GM19238 (cell line): ENCODE measurements at regions not wholly inside any gene's neighbourhood (a gene's known extent, or its start where the extent isn't known, plus 50 kb on each side); places are given as distances from the start of the nearest gene placed in this dataset.

Experiments
- DNase-seq: peaks from one replicate; pipeline ENCODE4 v3.0.0; 2011; ENCODE audit warnings: low spot score; ENCODE audit not compliant: insufficient read length

DNA sequence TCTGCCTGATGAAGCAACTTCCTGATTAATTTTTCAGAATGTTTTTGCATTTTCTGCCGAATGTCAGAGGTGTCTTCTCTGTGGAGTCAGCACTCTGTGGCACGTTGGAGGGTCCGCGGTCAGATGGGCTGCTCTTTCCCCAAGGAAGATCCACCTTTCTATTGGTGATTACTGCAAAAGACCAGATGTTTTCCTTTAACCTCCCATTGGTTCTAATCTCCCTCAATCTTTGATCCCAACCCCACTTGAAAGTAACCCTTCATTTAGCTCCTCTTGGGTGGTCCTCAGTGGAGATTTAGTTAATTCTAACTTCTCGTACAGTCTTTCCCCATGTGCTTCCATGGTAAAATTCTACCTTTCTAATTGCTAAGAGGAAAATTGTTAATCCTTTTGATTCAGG, 397.7 kb upstream of the DDHD1 start:
- DNase-seq = no peak

- DNase-seq = no peak
These were observed 396.8 kb upstream of the DDHD1 start for GRCh38 chr14:53549956-53550355.

- no peak for DNase-seq
These were observed 394.5 kb upstream of the DDHD1 start for GRCh38 chr14:53547593-53547992.

GRCh38 chr14:53545217-53545616, 392.1 kb upstream of the DDHD1 start:
- DNase-seq = peak; percentile 8

GRCh38 chr14:53542732-53543131, 389.6 kb upstream of the DDHD1 start:
- DNase-seq = no peak

DNA sequence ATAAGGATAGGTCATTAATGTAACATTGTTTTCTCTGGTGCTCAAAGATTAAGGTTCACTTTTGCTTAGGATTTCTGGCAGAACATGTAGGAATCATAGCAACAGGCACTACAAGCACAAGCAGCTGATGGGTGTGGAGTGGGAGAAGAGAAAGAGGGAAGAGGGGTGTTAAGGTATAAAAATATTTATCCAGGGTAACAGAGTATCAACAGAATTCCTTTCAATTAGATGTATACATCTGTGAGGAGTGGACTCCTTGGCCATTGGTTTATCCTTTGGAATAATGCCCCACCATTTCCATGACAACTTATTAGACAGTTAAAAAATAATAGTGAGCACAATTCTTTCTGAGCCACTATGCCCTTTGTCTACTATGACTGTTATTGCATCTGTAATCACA, 388.3 kb upstream of the DDHD1 start:
- DNase-seq = no peak

- peak; percentile 33 for DNase-seq
These were observed 386.5 kb upstream of the DDHD1 start for GRCh38 chr14:53539489-53540126.

DNA sequence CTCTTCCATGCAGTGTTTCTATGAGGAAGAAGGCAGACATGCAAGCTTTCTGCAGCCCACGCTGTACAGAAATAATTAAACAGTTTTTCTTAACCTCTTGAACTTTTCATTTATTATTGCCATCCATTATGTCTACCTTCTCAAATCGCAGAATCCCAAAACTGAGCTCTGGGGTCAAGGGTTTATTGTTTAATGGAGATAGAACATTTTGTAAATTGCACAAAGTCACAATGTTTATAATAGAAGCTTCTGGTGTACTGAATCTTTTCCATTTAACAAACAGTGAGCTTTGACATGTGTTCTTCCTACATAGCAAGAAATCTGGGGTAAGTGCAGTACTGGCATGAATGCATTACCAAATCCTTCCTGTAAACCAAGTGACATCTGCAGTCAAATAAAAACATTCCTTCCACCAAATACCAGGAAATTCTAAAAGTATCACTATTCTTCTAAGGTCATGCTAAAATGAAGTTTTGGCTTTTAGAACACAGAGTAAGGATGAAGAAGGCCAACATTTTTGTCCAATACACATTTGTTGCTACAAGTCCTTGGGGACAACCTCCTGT, 385.3 kb upstream of the DDHD1 start:
- no peak for DNase-seq

DNA sequence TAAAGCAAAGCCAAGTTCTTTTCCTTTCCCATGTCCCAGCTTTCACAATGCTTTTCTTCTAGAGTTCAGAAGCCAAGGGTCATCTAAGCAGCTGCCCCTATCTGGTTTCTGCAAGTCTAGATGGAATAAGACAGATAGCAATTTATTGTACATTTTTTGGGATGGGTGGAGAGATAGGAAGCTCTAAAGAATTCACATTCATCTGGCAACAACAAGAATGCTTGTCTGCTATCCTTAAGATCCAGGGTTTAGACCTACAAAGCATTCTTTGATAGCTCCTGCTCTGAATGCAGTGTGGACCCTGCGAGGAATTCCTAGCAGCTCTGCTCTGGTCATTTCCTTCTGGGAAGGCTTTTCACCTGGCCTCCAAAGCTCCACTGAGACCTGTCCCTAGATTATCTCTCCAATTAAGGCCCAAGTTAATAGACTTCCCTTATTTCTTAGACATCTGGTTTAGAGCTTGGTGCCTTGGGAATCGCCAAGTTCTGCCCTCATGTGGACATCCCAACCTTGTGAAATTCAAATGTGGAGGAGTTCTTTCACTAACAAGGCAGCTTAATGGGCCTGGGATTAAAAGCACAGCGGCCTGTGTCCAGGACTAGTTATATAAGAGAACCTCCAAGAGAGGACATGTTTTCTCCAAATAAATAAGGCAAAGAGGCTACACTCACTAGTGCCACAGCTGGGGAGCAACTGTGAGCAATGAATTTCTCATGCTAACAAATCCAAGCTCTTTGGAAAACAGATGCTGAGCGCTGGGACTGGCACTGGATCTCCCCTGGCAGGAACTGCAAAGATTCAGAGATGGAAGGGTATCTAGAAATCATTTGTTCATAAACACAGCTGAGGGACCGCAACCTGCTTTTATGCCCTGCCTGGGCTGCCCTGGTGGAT, 384.5 kb upstream of the DDHD1 start:
- DNase-seq = no peak

GRCh38 chr14:53536446-53536845, 383.3 kb upstream of the DDHD1 start:
- DNase-seq = no peak

- DNase-seq = no peak
These were observed 381.7 kb upstream of the DDHD1 start for GRCh38 chr14:53534841-53535240.

DNA sequence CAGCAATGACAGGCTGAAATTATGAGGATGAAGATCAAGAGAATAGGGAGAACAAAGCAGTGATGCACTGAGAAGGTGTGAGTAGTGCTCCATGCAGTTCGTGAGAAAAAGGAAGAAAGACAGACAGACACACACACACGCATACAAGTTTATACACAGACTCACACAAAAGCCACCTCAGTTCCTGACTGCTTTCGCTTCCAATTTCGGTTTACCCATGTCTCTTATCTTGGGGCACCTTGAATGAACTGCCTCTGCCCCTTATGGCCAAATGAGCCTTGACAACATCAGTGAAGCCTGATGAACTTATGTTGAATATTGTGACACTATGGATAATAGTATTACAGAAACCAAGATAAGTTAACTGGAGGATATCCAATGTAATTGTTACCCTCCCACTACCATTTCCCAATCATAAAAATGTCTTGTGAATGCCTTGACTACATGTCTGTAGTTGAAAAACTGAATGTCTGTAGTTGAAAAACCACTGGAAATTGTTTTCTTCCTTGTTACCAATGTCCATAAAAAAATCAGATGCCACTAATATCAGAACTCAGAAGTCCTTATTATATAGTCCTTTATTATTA, 380.4 kb upstream of the DDHD1 start:
- DNase-seq = no peak

DNA sequence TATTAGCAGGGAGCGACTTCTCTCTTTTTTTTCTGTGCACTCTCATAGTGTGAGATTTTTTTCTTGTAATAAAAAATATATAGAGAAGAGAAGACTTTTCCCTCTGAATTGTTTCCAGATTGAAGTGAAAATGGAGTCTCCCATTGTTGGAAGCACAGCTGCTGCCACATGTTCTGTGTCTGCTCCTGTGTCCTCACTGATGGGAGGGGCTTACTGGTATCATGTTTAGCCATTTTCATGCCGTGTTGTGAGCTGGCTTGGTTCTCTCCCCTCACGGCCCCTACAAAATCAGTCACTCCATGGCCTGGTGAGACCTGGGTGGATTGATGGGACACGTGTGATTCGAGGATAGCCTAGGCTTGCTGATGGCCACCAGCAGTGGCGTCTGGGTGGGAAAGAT, 379.7 kb upstream of the DDHD1 start:
- DNase-seq = no peak

- no peak for DNase-seq
These were observed 378.6 kb upstream of the DDHD1 start for GRCh38 chr14:53531730-53532129.

- no peak for DNase-seq
These were observed 378.0 kb upstream of the DDHD1 start for GRCh38 chr14:53531156-53531555.

DNA sequence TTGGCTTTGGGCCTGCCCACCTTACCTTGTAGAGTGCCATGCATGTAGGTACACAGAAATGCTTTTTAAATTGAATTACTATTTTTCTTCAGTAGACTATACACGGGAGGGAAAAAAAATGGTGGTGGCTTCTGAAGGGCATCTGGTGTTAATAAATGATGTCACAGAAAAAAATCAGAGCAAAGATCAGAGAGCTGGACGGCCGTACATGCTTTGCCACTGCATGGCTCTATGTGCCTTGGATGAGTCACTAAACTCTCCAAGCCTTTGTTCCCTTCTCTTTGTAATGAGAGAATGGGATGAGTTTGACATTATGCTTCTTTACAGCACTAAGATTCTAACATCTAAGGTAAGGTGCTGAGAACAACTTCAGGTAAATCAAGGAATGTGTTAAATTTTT, 376.4 kb upstream of the DDHD1 start:
- no peak for DNase-seq

DNA sequence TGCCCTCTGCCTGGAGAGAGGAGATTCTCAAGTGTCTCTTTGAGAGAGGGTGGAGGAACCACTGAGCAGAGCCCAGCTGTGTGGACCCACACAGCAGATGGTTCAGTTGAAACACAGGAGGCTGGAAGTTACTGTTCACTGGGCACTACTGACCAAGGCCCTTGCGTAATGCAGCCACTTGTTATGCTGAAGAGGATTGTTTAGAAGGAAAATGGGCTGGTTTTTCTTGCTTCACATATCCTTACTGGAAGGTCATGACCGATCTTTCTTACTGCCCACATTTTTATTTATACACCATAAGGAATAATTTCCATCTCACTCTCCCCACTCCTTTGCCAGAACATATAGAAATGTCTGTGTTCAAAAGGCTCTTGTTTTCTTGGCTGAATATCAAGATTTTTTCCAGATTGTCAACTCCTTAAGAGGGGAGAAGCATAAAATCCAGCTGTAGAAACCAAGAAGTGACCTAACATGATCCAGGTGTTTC, 375.1 kb upstream of the DDHD1 start:
- DNase-seq = no peak

- DNase-seq = no peak
These were observed 373.1 kb upstream of the DDHD1 start for GRCh38 chr14:53526200-53526599.

- DNase-seq = no peak
These were observed 372.5 kb upstream of the DDHD1 start for GRCh38 chr14:53525608-53526007.

GRCh38 chr14:53524391-53524790, 371.3 kb upstream of the DDHD1 start:
- DNase-seq = no peak

GRCh38 chr14:53523226-53523625, 370.1 kb upstream of the DDHD1 start:
- DNase-seq = no peak
